ENCODE measurements at regions not wholly inside any gene's neighbourhood (a gene's known extent, or its start where the extent isn't known, plus 50 kb on each side); places are given as distances from the start of the nearest gene placed in this dataset.
"Not testable (repeated sequence)": the region's sequence is repeated elsewhere in the genome, so short reads cannot be mapped to it uniquely, and the experiment has no call there.

GRCh38 chr15:69774711-69775110 lies 322.1 kb downstream of the RPLP1 start:
- not testable (repeated sequence) for H3K27me3 Mint-ChIP-seq, H3K4me1 Mint-ChIP-seq, H3K4me3 Mint-ChIP-seq, H3K27ac Mint-ChIP-seq, H3K36me3 Mint-ChIP-seq
- H3K9me3 Mint-ChIP-seq = peaks cover 0 to 16% (median 7%) of the 10 kb centered on the region in 3 donors

- peaks cover 2% of the 10 kb centered on the region for H3K36me3 Mint-ChIP-seq
- peaks cover 4 to 6% (median 5%) of the 10 kb centered on the region in 3 donors for H3K4me1 Mint-ChIP-seq
- no peak overlapping the region for H3K4me3 Mint-ChIP-seq
- H3K9me3 Mint-ChIP-seq = peaks cover 0 to 16% (median 7%) of the 10 kb centered on the region in 3 donors
- H3K27me3 Mint-ChIP-seq = peaks cover 5% of the 10 kb centered on the region
- no peak overlapping the region for H3K27ac Mint-ChIP-seq
These were observed 320.4 kb downstream of the TLE3 start for GRCh38 chr15:69777356-69777755.

- H3K27ac Mint-ChIP-seq = no peak overlapping the region
- peaks cover 8% of the 10 kb centered on the region for H3K27me3 Mint-ChIP-seq
These were observed 317.3 kb downstream of the TLE3 start for GRCh38 chr15:69780374-69780773.

GRCh38 chr15:69780981-69781380 lies 316.7 kb downstream of the TLE3 start:
- Mint-ChIP-seq H3K4me3 (no peak overlapping the region), H3K4me1 (peaks cover 3 to 6% (median 6%) of the 10 kb centered on the region in 3 donors), H3K27ac (no peak overlapping the region), H3K9me3 (peaks cover 0 to 8% (median 7%) of the 10 kb centered on the region in 3 donors), H3K36me3 (peaks cover 2% of the 10 kb centered on the region), H3K27me3 (peaks cover 8% of the 10 kb centered on the region)

More at GRCh38 chr15:69780374-69780773, 317.3 kb downstream of the TLE3 start:
- H3K4me1 Mint-ChIP-seq = peaks cover 3 to 6% (median 6%) of the 10 kb centered on the region in 3 donors
- peaks cover 0 to 8% (median 7%) of the 10 kb centered on the region in 3 donors for H3K9me3 Mint-ChIP-seq
- no peak overlapping the region for H3K4me3 Mint-ChIP-seq
- H3K36me3 Mint-ChIP-seq = peaks cover 2% of the 10 kb centered on the region

- Mint-ChIP-seq H3K36me3 (no peaks in the 10 kb centered on the region), H3K4me1 (peaks cover 3 to 6% (median 6%) of the 10 kb centered on the region in 3 donors), H3K4me3 (no peak overlapping the region), H3K9me3 (peaks cover 0 to 8% (median 7%) of the 10 kb centered on the region in 3 donors), H3K27me3 (peaks cover 8% of the 10 kb centered on the region), H3K27ac (no peak overlapping the region)
These were observed 316.1 kb downstream of the TLE3 start for GRCh38 chr15:69781411-69782125.

GRCh38 chr15:69782139-69782658 lies 315.5 kb downstream of the TLE3 start:
- Mint-ChIP-seq H3K4me3 (no peak overlapping the region), H3K4me1 (peaks cover 3 to 6% (median 6%) of the 10 kb centered on the region in 3 donors)

GRCh38 chr15:69782809-69783208 lies 314.9 kb downstream of the TLE3 start:
- Mint-ChIP-seq H3K9me3 (peaks cover 0 to 3% (median 0%) of the 10 kb centered on the region in 3 donors), H3K4me1 (peaks cover 3 to 6% (median 5%) of the 10 kb centered on the region in 3 donors), H3K4me3 (no peak overlapping the region), H3K27ac (no peak overlapping the region), H3K27me3 (peaks cover 9% of the 10 kb centered on the region), H3K36me3 (no peaks in the 10 kb centered on the region)

More at GRCh38 chr15:69782139-69782658, 315.5 kb downstream of the TLE3 start:
- no peaks in the 10 kb centered on the region for H3K36me3 Mint-ChIP-seq
- peaks cover 0 to 9% (median 5%) of the 10 kb centered on the region in 3 donors for H3K9me3 Mint-ChIP-seq
- H3K27me3 Mint-ChIP-seq = peaks cover 9% of the 10 kb centered on the region
- no peak overlapping the region for H3K27ac Mint-ChIP-seq

- no peak overlapping the region for H3K4me3 Mint-ChIP-seq
- no peaks in the 10 kb centered on the region for H3K36me3 Mint-ChIP-seq
- peaks cover 0 to 3% (median 0%) of the 10 kb centered on the region in 3 donors for H3K9me3 Mint-ChIP-seq
- H3K27me3 Mint-ChIP-seq = peaks cover 9% of the 10 kb centered on the region
- H3K27ac Mint-ChIP-seq = no peak overlapping the region
- peaks cover 3 to 6% (median 5%) of the 10 kb centered on the region in 3 donors for H3K4me1 Mint-ChIP-seq
These were observed 314.5 kb downstream of the TLE3 start for GRCh38 chr15:69783211-69783610.

GRCh38 chr15:69784798-69785566 lies 312.7 kb downstream of the TLE3 start:
- H3K4me1 Mint-ChIP-seq = peaks cover 3 to 6% (median 5%) of the 10 kb centered on the region in 3 donors
- H3K36me3 Mint-ChIP-seq = peaks cover under 1% of the 10 kb centered on the region
- no peak overlapping the region for H3K27ac Mint-ChIP-seq
- peaks cover 9% of the 10 kb centered on the region for H3K27me3 Mint-ChIP-seq
- H3K4me3 Mint-ChIP-seq = no peak overlapping the region
- peaks cover 0 to 2% (median 0%) of the 10 kb centered on the region in 3 donors for H3K9me3 Mint-ChIP-seq

GRCh38 chr15:69786136-69786701 lies 311.5 kb downstream of the TLE3 start:
- Mint-ChIP-seq H3K27ac (peak overlapping the region in 1 of 3 donors; percentile 9), H3K36me3 (peaks cover 2% of the 10 kb centered on the region), H3K4me3 (no peak overlapping the region), H3K27me3 (peaks cover 5% of the 10 kb centered on the region), H3K4me1 (peaks cover 1 to 6% (median 5%) of the 10 kb centered on the region in 3 donors), H3K9me3 (peaks cover 0 to 3% (median 3%) of the 10 kb centered on the region in 3 donors)

- H3K4me1 Mint-ChIP-seq = no peaks in the 10 kb centered on the region
- no peak overlapping the region for H3K27ac Mint-ChIP-seq
- H3K36me3 Mint-ChIP-seq = peaks cover 2% of the 10 kb centered on the region
- H3K4me3 Mint-ChIP-seq = no peak overlapping the region
- peaks cover 2 to 6% (median 4%) of the 10 kb centered on the region in 3 donors for H3K9me3 Mint-ChIP-seq
- peaks cover 7% of the 10 kb centered on the region for H3K27me3 Mint-ChIP-seq
These were observed 309.9 kb downstream of the TLE3 start for GRCh38 chr15:69787791-69788190.

GRCh38 chr15:69789648-69790393 lies 307.9 kb downstream of the TLE3 start:
- Mint-ChIP-seq H3K36me3 (peaks cover 2% of the 10 kb centered on the region), H3K9me3 (peaks cover 2 to 6% (median 4%) of the 10 kb centered on the region in 3 donors), H3K27me3 (peaks cover 7% of the 10 kb centered on the region), H3K4me3 (no peak overlapping the region), H3K27ac (no peak overlapping the region), H3K4me1 (no peaks in the 10 kb centered on the region)

GRCh38 chr15:69790632-69791031 lies 307.1 kb downstream of the TLE3 start:
- no peaks in the 10 kb centered on the region for H3K4me1 Mint-ChIP-seq
- peaks cover 2 to 6% (median 4%) of the 10 kb centered on the region in 3 donors for H3K9me3 Mint-ChIP-seq
- no peak overlapping the region for H3K27ac Mint-ChIP-seq
- peaks cover 8% of the 10 kb centered on the region for H3K27me3 Mint-ChIP-seq
- no peak overlapping the region for H3K4me3 Mint-ChIP-seq
- H3K36me3 Mint-ChIP-seq = peaks cover 2% of the 10 kb centered on the region

- peaks cover 2 to 6% (median 2%) of the 10 kb centered on the region in 3 donors for H3K9me3 Mint-ChIP-seq
- peaks cover 0 to 2% (median 0%) of the 10 kb centered on the region in 3 donors for H3K4me1 Mint-ChIP-seq
- H3K36me3 Mint-ChIP-seq = peaks cover 2% of the 10 kb centered on the region
- no peak overlapping the region for H3K27ac Mint-ChIP-seq
- peaks cover 7% of the 10 kb centered on the region for H3K27me3 Mint-ChIP-seq
- H3K4me3 Mint-ChIP-seq = no peak overlapping the region
These were observed 304.9 kb downstream of the TLE3 start for GRCh38 chr15:69792823-69793222.

All from IgD-negative memory B cell (primary cell).